Chondrocyte (in vitro differentiated cells): ENCODE measurements at regions not wholly inside any gene's neighbourhood (a gene's known extent, or its start where the extent isn't known, plus 50 kb on each side); places are given as distances from the start of the nearest gene placed in this dataset.
A peak's percentile ranks its signal among the peaks of the same experiment; 100 is the strongest.

Experiments
- DNase-seq: peaks from one replicate; pipeline ENCODE4 v3.0.0; 2021; ENCODE audit warnings: mixed read lengths, low spot score
- H3K27ac Mint-ChIP-seq: one replicate; pipeline ENCODE4 v1.8.0; 2021; ENCODE audit warnings: mild to moderate bottlenecking, moderate library complexity, mixed read lengths; ENCODE audit not compliant: unreplicated experiment
- H3K27me3 Mint-ChIP-seq: 2 replicates; pipeline ENCODE4 v1.8.0; 2021; ENCODE audit warnings: low read depth, mixed read lengths
- H3K36me3 Mint-ChIP-seq: 2 replicates; pipeline ENCODE4 v1.8.0; 2021; ENCODE audit warnings: low read depth, mixed read lengths
- H3K4me1 Mint-ChIP-seq: 2 replicates; pipeline ENCODE4 v1.8.0; 2021; ENCODE audit warnings: low read depth, mild to moderate bottlenecking, mixed read lengths
- H3K4me3 Mint-ChIP-seq: one replicate; pipeline ENCODE4 v1.8.0; 2021; ENCODE audit warnings: mild to moderate bottlenecking, moderate library complexity, mixed read lengths; ENCODE audit not compliant: unreplicated experiment
- H3K9me3 Mint-ChIP-seq: 2 replicates; pipeline ENCODE4 v1.8.0; 2021; ENCODE audit warnings: low read depth, mixed read lengths
- TF ChIP-seq, protein P1 (sequence below): fragments of 200-600 bp; sonication (generic); IDR thresholded peaks from 2 replicates; pipeline ENCODE4 v1.5.0; 2021; ENCODE audit warnings: antibody characterized with exemption, mild to moderate bottlenecking, moderate library complexity

DNA sequence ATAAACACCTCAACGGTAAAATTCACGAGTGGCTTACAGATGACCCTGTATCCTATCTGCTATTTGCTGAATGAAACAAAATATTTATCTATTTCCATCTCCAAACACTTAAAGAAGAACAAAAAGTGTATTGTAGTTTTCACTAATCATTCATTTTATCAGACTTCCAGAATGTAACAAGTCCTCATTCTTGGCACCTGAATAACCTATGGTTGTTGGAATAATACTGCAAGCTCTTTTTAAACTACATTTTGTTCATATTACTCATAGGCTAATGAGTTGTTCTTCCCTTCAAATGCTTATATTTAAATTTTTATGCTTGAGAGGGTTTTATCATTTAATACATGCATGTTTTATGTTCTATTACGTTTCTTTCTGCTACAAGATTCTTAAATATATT, 1434.1 kb downstream of the SI start:
- no peaks in the 10 kb centered on the region for H3K27me3 Mint-ChIP-seq
- no peaks in the 10 kb centered on the region for H3K4me1 Mint-ChIP-seq
- DNase-seq = no peak
- no peak overlapping the region for H3K27ac Mint-ChIP-seq
- TF ChIP-seq, protein P1, sequence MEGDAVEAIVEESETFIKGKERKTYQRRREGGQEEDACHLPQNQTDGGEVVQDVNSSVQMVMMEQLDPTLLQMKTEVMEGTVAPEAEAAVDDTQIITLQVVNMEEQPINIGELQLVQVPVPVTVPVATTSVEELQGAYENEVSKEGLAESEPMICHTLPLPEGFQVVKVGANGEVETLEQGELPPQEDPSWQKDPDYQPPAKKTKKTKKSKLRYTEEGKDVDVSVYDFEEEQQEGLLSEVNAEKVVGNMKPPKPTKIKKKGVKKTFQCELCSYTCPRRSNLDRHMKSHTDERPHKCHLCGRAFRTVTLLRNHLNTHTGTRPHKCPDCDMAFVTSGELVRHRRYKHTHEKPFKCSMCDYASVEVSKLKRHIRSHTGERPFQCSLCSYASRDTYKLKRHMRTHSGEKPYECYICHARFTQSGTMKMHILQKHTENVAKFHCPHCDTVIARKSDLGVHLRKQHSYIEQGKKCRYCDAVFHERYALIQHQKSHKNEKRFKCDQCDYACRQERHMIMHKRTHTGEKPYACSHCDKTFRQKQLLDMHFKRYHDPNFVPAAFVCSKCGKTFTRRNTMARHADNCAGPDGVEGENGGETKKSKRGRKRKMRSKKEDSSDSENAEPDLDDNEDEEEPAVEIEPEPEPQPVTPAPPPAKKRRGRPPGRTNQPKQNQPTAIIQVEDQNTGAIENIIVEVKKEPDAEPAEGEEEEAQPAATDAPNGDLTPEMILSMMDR = no peak
- H3K4me3 Mint-ChIP-seq = no peak overlapping the region
- no peaks in the 10 kb centered on the region for H3K36me3 Mint-ChIP-seq
- H3K9me3 Mint-ChIP-seq = peaks cover 14% of the 10 kb centered on the region

DNA sequence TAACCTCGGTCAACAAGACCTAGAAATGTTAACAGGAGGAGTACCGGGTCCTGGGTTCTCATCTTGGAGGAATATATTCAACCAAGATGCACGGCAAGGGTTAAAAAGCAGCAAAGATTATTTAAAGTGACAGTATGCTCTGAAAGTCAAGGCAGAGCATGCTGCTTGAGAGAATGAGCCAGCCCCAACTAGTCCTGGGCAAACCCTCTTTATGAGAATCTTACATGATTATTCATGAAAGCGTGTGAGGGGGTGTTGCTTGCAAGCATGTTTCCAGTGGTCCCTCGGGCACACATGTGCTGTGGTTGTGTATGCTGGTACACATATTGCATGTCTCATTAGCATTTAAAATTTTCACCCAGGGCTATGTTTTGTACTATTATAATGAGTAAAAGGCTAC, 1445.6 kb downstream of the SI start:
- no peak for DNase-seq
- H3K4me3 Mint-ChIP-seq = no peak overlapping the region
- no peak overlapping the region for H3K27ac Mint-ChIP-seq
- H3K4me1 Mint-ChIP-seq = no peaks in the 10 kb centered on the region
- TF ChIP-seq, protein P1 = no peak
- H3K36me3 Mint-ChIP-seq = no peaks in the 10 kb centered on the region
- H3K9me3 Mint-ChIP-seq = peaks cover 6% of the 10 kb centered on the region
- H3K27me3 Mint-ChIP-seq = no peaks in the 10 kb centered on the region

DNA sequence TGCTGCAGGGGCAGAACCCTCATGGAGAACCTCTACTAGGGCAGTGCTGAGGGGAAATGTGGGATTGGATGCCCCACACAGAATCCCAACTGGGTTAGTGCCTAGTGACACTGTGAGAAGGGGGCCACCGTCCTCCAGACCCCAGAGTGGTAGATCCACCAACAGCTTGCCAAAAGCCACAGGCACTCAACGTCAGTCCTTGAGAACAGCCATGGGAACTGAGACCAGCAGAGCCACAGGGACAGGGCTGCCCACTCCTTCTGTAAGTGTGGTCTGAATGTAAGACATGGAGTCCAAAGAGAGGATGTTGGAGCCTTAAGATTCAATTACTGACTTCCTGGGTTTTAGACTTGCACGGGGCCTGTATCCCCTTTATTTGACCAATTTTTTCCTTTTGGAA, 1451.5 kb downstream of the SI start:
- H3K27me3 Mint-ChIP-seq = peaks cover 1% of the 10 kb centered on the region
- H3K36me3 Mint-ChIP-seq = no peaks in the 10 kb centered on the region
- no peaks in the 10 kb centered on the region for H3K9me3 Mint-ChIP-seq
- H3K27ac Mint-ChIP-seq = no peak overlapping the region
- H3K4me1 Mint-ChIP-seq = no peaks in the 10 kb centered on the region
- TF ChIP-seq, protein P1 = no peak
- no peak overlapping the region for H3K4me3 Mint-ChIP-seq
- DNase-seq = no peak

DNA sequence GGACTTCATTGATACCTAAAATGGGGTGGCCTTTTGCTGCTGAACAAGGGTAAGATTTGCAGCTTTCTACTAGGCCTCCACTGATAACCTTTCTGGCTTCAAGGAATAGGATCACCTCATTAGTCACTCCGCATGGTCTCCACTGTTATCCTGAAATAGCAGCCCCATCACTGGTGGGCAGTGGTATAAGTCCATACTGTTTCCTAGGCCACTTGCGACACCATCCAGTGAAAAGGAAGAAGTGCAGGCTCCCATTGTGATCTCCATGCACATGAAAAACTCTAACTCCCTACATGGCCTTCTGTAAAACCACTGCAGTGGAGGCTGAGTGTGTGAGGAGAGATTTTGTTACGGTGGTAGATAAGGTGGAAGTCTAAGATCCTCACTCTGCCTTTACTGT, 1455.9 kb downstream of the SI start:
- H3K27me3 Mint-ChIP-seq = peaks cover 1% of the 10 kb centered on the region
- no peaks in the 10 kb centered on the region for H3K36me3 Mint-ChIP-seq
- no peak overlapping the region for H3K4me3 Mint-ChIP-seq
- no peaks in the 10 kb centered on the region for H3K4me1 Mint-ChIP-seq
- no peaks in the 10 kb centered on the region for H3K9me3 Mint-ChIP-seq
- TF ChIP-seq, protein P1 = peak; percentile 56
- no peak for DNase-seq
- H3K27ac Mint-ChIP-seq = no peak overlapping the region

DNA sequence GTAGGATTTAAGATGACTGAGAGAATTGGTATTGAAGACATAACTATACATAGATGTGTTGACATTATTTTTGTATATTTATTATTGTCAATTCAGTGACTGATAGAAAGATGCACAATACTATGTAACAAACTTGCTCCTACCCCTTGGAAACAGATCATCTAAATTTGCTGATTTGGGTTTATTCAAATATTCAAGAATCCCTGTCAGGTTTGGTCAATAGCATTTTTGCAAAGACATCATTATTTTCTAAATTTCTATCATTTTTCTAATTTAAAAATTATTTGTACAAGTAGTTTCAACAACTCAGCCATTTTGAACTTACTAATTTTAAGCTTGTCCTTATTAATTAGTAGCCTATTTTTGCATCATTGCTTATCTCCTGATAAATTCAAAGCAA, 1463.4 kb downstream of the SI start:
- no peaks in the 10 kb centered on the region for H3K4me1 Mint-ChIP-seq
- no peaks in the 10 kb centered on the region for H3K36me3 Mint-ChIP-seq
- TF ChIP-seq, protein P1 = no peak
- DNase-seq = no peak
- H3K27ac Mint-ChIP-seq = no peak overlapping the region
- no peak overlapping the region for H3K4me3 Mint-ChIP-seq
- peaks cover 1% of the 10 kb centered on the region for H3K27me3 Mint-ChIP-seq
- H3K9me3 Mint-ChIP-seq = no peaks in the 10 kb centered on the region
